HEK293T (cell line): ENCODE measurements at regions not wholly inside any gene's neighbourhood (a gene's known extent, or its start where the extent isn't known, plus 50 kb on each side); places are given as distances from the start of the nearest gene placed in this dataset.

Source experiments
- CTCF ChIA-PET: fragments of 350-600 bp; formaldehyde crosslinking; extraction: SDS; loops from one replicate; lab custom pipeline; 2021; ENCODE audit warnings: antibody characterized with exemption, inconsistent platforms; lab: Yijun Ruan, JAX
- POLR2A ChIA-PET: fragments of 350-600 bp; formaldehyde crosslinking; extraction: SDS; loops from one replicate; lab custom pipeline; 2020; ENCODE audit warnings: antibody characterized with exemption, inconsistent platforms; lab: Yijun Ruan, JAX
- DNase-seq: peaks from one replicate; pipeline ENCODE4 v3.0.0; 2012; ENCODE audit warnings: mixed read lengths; ENCODE audit errors: extremely low spot score
- ARNT ChIP-seq: fragments of 450-650 bp; IDR thresholded peaks from 2 replicates; pipeline ENCODE4 v1.6.1; 2017; ENCODE audit warnings: mild to moderate bottlenecking
- BHLHE40 ChIP-seq: fragments of 450-650 bp; IDR thresholded peaks from 2 replicates; pipeline ENCODE4 v1.6.1; 2016; ENCODE audit warnings: mild to moderate bottlenecking, moderate library complexity, borderline replicate concordance
- CTBP1 ChIP-seq: fragments of 450-650 bp; IDR thresholded peaks from 2 replicates; pipeline ENCODE4 v1.6.1; 2016; ENCODE audit warnings: borderline replicate concordance
- ELF4 ChIP-seq: fragments of 450-650 bp; IDR thresholded peaks from 2 replicates; pipeline ENCODE4 v1.6.1; 2017; ENCODE audit warnings: antibody characterized with exemption
- FOXA1 ChIP-seq: fragments of 450-650 bp; IDR thresholded peaks from 2 replicates; pipeline ENCODE4 v1.6.1; 2016; ENCODE audit warnings: mild to moderate bottlenecking
- FOXK2 ChIP-seq: fragments of 450-650 bp; IDR thresholded peaks from 2 replicates; pipeline ENCODE4 v1.6.1; 2016; ENCODE audit warnings: mild to moderate bottlenecking
- FOXM1 ChIP-seq: fragments of 450-650 bp; IDR thresholded peaks from 2 replicates; pipeline ENCODE4 v1.6.1; 2017; ENCODE audit warnings: mild to moderate bottlenecking, borderline replicate concordance
- HDGF ChIP-seq: fragments of 450-650 bp; IDR thresholded peaks from 2 replicates; pipeline ENCODE4 v1.6.1; 2017; ENCODE audit warnings: antibody characterized with exemption, borderline replicate concordance
- L3MBTL2 ChIP-seq: fragments of 450-650 bp; conservative IDR thresholded peaks from 2 replicates; pipeline ENCODE4 v1.6.1; 2016; ENCODE audit warnings: mild to moderate bottlenecking
- LEF1 ChIP-seq: fragments of 450-650 bp; IDR thresholded peaks from 2 replicates; pipeline ENCODE4 v1.6.1; 2017; ENCODE audit warnings: mild to moderate bottlenecking, borderline replicate concordance
- NFRKB ChIP-seq: fragments of 450-650 bp; IDR thresholded peaks from 2 replicates; pipeline ENCODE4 v1.6.1; 2016; ENCODE audit warnings: mild to moderate bottlenecking, moderate library complexity
- PKNOX1 ChIP-seq: fragments of 450-650 bp; IDR thresholded peaks from 2 replicates; pipeline ENCODE4 v1.6.1; 2016
- SP1 ChIP-seq: fragments of 450-650 bp; IDR thresholded peaks from 2 replicates; pipeline ENCODE4 v1.6.1; 2017
- SUZ12 ChIP-seq: fragments of 450-650 bp; IDR thresholded peaks from 2 replicates; pipeline ENCODE4 v1.6.1; 2016; ENCODE audit warnings: mild to moderate bottlenecking
- TARDBP ChIP-seq: fragments of 450-650 bp; IDR thresholded peaks from 2 replicates; pipeline ENCODE4 v1.6.1; 2016
- ZNF384 ChIP-seq: fragments of 450-650 bp; IDR thresholded peaks from 2 replicates; pipeline ENCODE4 v1.6.1; 2016

GRCh38 chr17:71405101-71405500 is 715.7 kb upstream of the SOX9 start:
- DNase-seq, result no peak
- POLR2A ChIA-PET, result no interaction called here
- CTCF ChIA-PET, result no interaction called here
- no peak for TF ChIP-seq PKNOX1
- TF ChIP-seq FOXA1, result no peak
- no peak for TF ChIP-seq SUZ12
- no peak for TF ChIP-seq L3MBTL2
- TF ChIP-seq ARNT, result no peak
- no peak for TF ChIP-seq BHLHE40
- TF ChIP-seq CTBP1, result no peak
- no peak for TF ChIP-seq ZNF384
- no peak for TF ChIP-seq FOXM1
- TF ChIP-seq HDGF, result no peak
- TF ChIP-seq FOXK2, result no peak
- no peak for TF ChIP-seq TARDBP
- TF ChIP-seq LEF1, result no peak
- no peak for TF ChIP-seq NFRKB
- no peak for TF ChIP-seq ELF4
- TF ChIP-seq SP1, result no peak

- TF ChIP-seq FOXA1 (no peak), CTBP1 (no peak), HDGF (no peak), BHLHE40 (no peak), SUZ12 (no peak), ELF4 (no peak), LEF1 (no peak), ARNT (no peak), L3MBTL2 (no peak), ZNF384 (no peak), PKNOX1 (no peak), TARDBP (no peak), SP1 (no peak)
- POLR2A ChIA-PET, result no interaction called here
- no peak for DNase-seq
- CTCF ChIA-PET, result interaction anchor here (0.6 kb wide), 1 partner anchor 11 kb away, joined by 3 read pairs; no protein-coding TSS in a partner anchor
Observed at GRCh38 chr17:71407981-71408380, 712.8 kb upstream of the SOX9 start.

- ChIA-PET POLR2A (no interaction called here), CTCF (no interaction called here)
- TF ChIP-seq FOXA1 (no peak), ELF4 (no peak), FOXK2 (no peak)
- no peak for DNase-seq
Observed at GRCh38 chr17:71409137-71409536, 711.7 kb upstream of the SOX9 start.

GRCh38 chr17:71409712-71410111 is 711.1 kb upstream of the SOX9 start:
- CTCF ChIA-PET, result no interaction called here
- no peak for DNase-seq
- TF ChIP-seq ARNT (no peak), ZNF384 (0 out of 2 replicates have a peak, but pooled peaks have one; percentile 19)
- POLR2A ChIA-PET, result no interaction called here

- ChIA-PET CTCF (no interaction called here), POLR2A (no interaction called here)
- TF ChIP-seq FOXK2 (no peak), FOXA1 (no peak), NFRKB (no peak), SP1 (no peak), LEF1 (no peak), SUZ12 (no peak), CTBP1 (no peak), FOXM1 (no peak), ELF4 (no peak), TARDBP (no peak), HDGF (no peak), ARNT (no peak), PKNOX1 (no peak)
- no peak for DNase-seq
Observed at GRCh38 chr17:71412803-71413202, 708.0 kb upstream of the SOX9 start.

GRCh38 chr17:71413935-71414334 is 706.9 kb upstream of the SOX9 start:
- DNase-seq, result no peak
- CTCF ChIA-PET, result no interaction called here
- TF ChIP-seq FOXK2, result no peak
- TF ChIP-seq ELF4, result no peak
- TF ChIP-seq L3MBTL2, result no peak
- TF ChIP-seq CTBP1, result no peak
- no peak for TF ChIP-seq ZNF384
- no peak for TF ChIP-seq PKNOX1
- no peak for TF ChIP-seq SP1
- no peak for TF ChIP-seq FOXM1
- no peak for TF ChIP-seq HDGF
- TF ChIP-seq FOXA1, result no peak
- no peak for TF ChIP-seq ARNT
- TF ChIP-seq LEF1, result no peak
- TF ChIP-seq NFRKB, result no peak
- no peak for TF ChIP-seq SUZ12
- TF ChIP-seq BHLHE40, result no peak
- no peak for TF ChIP-seq TARDBP
- POLR2A ChIA-PET, result no interaction called here

GRCh38 chr17:71417142-71417541 is 703.7 kb upstream of the SOX9 start:
- CTCF ChIA-PET, result no interaction called here
- POLR2A ChIA-PET, result no interaction called here
- TF ChIP-seq SUZ12, result no peak
- TF ChIP-seq NFRKB, result no peak
- TF ChIP-seq L3MBTL2, result no peak
- no peak for TF ChIP-seq CTBP1
- no peak for DNase-seq
